ENCODE measurements at regions not wholly inside any gene's neighbourhood (a gene's known extent, or its start where the extent isn't known, plus 50 kb on each side); places are given as distances from the start of the nearest gene placed in this dataset.

GRCh38 chr12:30100741-30101140 is 317.0 kb upstream of the TMTC1 start:
- Mint-ChIP-seq H3K4me1 (no peaks in the 10 kb centered on the region), H3K27ac (no peak overlapping the region), H3K9me3 (peaks cover 3% of the 10 kb centered on the region), H3K27me3 (ENCODE audit: low read depth) (no peaks in the 10 kb centered on the region), H3K4me3 (no peak overlapping the region), H3K36me3 (no peaks in the 10 kb centered on the region)
- no peak for DNase-seq (ENCODE audit: low spot score in 2 of 2, unreplicated experiment in 2 of 2)
- TF ChIP-seq CTCF (IDR thresholded peaks at IDR 0.05; ENCODE audit: unreplicated experiment): no peak

GRCh38 chr12:30098677-30099076 is 314.9 kb upstream of the TMTC1 start:
- Mint-ChIP-seq H3K4me1 (no peaks in the 10 kb centered on the region), H3K9me3 (peaks cover 3% of the 10 kb centered on the region), H3K36me3 (no peaks in the 10 kb centered on the region), H3K27me3 (ENCODE audit: low read depth) (peaks cover 2% of the 10 kb centered on the region), H3K27ac (no peak overlapping the region), H3K4me3 (no peak overlapping the region)
- no peak for DNase-seq (ENCODE audit: low spot score in 2 of 2, unreplicated experiment in 2 of 2)
- no peak for TF ChIP-seq CTCF (IDR thresholded peaks at IDR 0.05; ENCODE audit: unreplicated experiment)

GRCh38 chr12:30095511-30095910 is 311.8 kb upstream of the TMTC1 start:
- Mint-ChIP-seq H3K9me3 (peaks cover 3% of the 10 kb centered on the region), H3K36me3 (no peaks in the 10 kb centered on the region), H3K27me3 (ENCODE audit: low read depth) (peaks cover 2% of the 10 kb centered on the region), H3K27ac (no peak overlapping the region), H3K4me3 (no peak overlapping the region), H3K4me1 (no peaks in the 10 kb centered on the region)
- DNase-seq (ENCODE audit: low spot score in 2 of 2, unreplicated experiment in 2 of 2): no peak
- no peak for TF ChIP-seq CTCF (IDR thresholded peaks at IDR 0.05; ENCODE audit: unreplicated experiment)

- Mint-ChIP-seq H3K4me1 (no peaks in the 10 kb centered on the region), H3K4me3 (no peak overlapping the region), H3K27me3 (ENCODE audit: low read depth) (peaks cover 2% of the 10 kb centered on the region), H3K36me3 (no peaks in the 10 kb centered on the region), H3K27ac (no peak overlapping the region), H3K9me3 (no peaks in the 10 kb centered on the region)
- DNase-seq (ENCODE audit: low spot score in 2 of 2, unreplicated experiment in 2 of 2): no peak
- TF ChIP-seq CTCF (IDR thresholded peaks at IDR 0.05; ENCODE audit: unreplicated experiment): no peak
These were observed 309.4 kb upstream of the TMTC1 start for GRCh38 chr12:30092983-30093617.

GRCh38 chr12:30090258-30090657 is 306.5 kb upstream of the TMTC1 start:
- TF ChIP-seq CTCF (IDR thresholded peaks at IDR 0.05; ENCODE audit: unreplicated experiment): no peak
- Mint-ChIP-seq H3K27ac (no peak overlapping the region), H3K27me3 (ENCODE audit: low read depth) (peaks cover 2% of the 10 kb centered on the region), H3K9me3 (no peaks in the 10 kb centered on the region), H3K36me3 (no peaks in the 10 kb centered on the region), H3K4me3 (no peak overlapping the region), H3K4me1 (no peaks in the 10 kb centered on the region)
- DNase-seq (ENCODE audit: low spot score in 2 of 2, unreplicated experiment in 2 of 2): no peak

All from mesothelial cell of epicardium (in vitro differentiated cells).